HEK293T (cell line): ENCODE measurements at regions not wholly inside any gene's neighbourhood (a gene's known extent, or its start where the extent isn't known, plus 50 kb on each side); places are given as distances from the start of the nearest gene placed in this dataset.

Source experiments
- ELF4 ChIP-seq: fragments of 450-650 bp; IDR thresholded peaks from 2 replicates; pipeline ENCODE4 v1.6.1; 2017; ENCODE audit warnings: antibody characterized with exemption
- FOXM1 ChIP-seq: fragments of 450-650 bp; IDR thresholded peaks from 2 replicates; pipeline ENCODE4 v1.6.1; 2017; ENCODE audit warnings: mild to moderate bottlenecking, borderline replicate concordance
- HDGF ChIP-seq: fragments of 450-650 bp; IDR thresholded peaks from 2 replicates; pipeline ENCODE4 v1.6.1; 2017; ENCODE audit warnings: antibody characterized with exemption, borderline replicate concordance
- ZNF384 ChIP-seq: fragments of 450-650 bp; IDR thresholded peaks from 2 replicates; pipeline ENCODE4 v1.6.1; 2016

GRCh38 chr6:169965239-169965638, 213.8 kb downstream of the ERMARD start:
- no peak for TF ChIP-seq ZNF384
- no peak for TF ChIP-seq FOXM1
- TF ChIP-seq ELF4 = no peak
- no peak for TF ChIP-seq HDGF
